DLD1 (cell line): ENCODE measurements at regions not wholly inside any gene's neighbourhood (a gene's known extent, or its start where the extent isn't known, plus 50 kb on each side); places are given as distances from the start of the nearest gene placed in this dataset.
"Not testable (repeated sequence)": the region's sequence is repeated elsewhere in the genome, so short reads cannot be mapped to it uniquely, and the experiment has no call there.

Experiments
- in situ Hi-C: cut with HindIII; loops from 2 replicates; pipeline ENCODE4 v1.10.0; 2017; ENCODE audit warnings: low sequenced_read_pairs

DNA sequence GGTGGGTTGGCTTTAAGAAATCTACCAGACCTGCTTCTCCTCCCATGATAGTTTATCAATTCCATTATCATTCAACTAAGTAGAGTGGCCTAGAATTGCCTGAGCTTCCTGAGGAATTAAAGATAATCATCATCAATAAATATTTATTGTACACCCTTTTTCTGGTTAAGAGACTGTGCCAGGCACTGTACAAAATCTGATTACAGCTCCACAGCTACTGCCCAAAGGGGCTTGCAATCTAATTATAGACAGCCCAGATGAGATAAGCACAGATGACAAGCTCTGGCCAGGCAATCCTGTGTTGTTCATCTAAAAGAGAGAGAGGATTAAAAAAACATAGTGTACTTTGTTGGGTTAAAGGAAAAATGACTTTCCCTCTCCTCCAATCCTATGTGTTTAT, 586.4 kb downstream of the GATA3 start:
- in situ Hi-C loops, result no loop called here

DNA sequence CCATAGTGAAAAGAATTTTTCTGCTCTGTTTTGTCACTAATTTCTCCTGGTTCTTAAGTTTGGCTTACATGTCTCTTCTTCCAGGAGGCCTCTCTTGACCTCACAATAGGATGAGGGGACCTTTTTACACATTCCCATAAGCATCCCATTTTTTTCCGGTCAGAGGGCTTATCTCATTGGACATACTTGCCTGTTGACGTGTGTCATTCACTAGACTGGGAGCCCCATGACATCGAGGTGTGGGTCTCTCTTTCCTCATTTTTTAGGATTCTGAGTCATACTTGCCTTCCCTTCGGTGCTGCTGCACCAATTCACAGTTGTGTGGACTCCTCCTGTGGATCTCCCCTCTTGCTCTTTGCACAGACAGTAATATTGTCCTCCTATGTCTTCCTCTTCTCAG, 601.8 kb downstream of the GATA3 start:
- in situ Hi-C loops, result no loop called here

DNA sequence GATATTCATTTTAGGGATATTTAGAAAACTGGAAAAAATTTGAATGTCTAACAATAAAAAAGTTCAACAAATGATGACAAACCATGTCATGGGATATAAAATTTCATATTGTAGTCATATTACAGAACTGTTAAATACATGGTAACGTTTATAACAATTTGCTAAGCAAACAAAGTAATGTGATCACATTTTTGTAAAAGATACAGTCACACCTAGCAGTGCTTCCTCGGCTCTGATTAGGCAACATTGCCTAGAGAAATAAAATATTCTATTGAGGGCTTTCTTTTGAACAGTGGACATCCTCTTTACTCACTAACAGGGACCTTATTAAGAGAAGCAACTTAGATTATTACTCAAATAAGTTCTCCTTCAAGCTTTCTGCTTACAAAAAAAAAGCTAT, 605.5 kb downstream of the GATA3 start:
- in situ Hi-C loops, result no loop called here

DNA sequence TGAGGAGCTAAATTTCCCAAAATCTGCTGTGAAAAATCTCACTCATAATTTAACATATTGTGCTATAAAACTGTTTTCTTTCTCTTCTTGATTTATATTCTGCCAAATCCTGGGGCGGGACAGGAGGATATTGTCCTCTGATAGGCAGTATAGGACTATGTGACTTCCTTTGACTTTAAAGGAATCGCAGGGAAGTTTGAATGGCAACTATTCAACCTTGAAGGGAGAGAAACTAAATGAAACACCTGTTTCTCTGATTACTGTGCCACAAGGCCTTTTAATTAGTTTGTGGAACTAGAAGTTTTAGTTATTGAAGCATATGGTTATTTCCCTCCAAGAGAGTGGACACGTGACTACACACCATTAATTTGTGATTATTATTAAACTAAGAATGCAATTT, 607.4 kb downstream of the GATA3 start:
- in situ Hi-C loops, result no loop called here

DNA sequence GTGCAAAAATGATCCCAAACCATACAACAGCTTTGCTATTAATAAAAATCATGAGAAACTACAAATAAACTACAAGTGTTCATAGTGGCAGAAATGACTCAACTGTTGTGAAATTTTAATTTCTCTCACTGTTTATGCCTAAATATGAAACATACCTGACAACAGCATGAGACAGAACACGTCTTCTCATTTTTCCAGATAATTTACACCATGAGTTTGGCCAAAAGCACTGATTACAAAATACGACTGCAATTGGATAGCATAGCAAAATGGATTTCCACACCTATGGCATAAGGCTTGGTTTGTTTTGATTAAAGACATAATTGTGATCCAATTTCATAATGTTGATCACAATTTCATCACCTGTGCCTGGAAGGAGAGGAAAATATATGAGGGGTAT, 608.6 kb downstream of the GATA3 start:
- in situ Hi-C loops, result no loop called here

DNA sequence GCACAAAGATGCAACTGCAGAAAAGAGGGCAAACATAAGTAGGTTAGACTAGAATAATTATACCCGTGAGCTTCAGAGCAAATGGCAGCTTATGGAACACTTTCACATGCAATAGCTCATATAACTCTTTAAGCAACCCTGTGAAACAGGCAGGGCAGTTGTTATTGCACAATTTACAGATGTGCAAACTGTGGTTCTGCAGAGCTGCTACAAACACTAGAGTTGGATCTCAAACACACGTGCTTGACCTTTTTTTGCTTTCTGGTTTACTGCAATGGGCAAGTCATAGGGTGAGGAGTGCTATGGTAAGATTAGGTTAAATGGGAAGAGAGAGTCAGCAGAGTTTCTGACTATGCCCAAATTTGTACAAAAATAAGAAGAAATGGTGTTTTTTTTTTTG, 610.8 kb downstream of the GATA3 start:
- in situ Hi-C loops, result no loop called here

DNA sequence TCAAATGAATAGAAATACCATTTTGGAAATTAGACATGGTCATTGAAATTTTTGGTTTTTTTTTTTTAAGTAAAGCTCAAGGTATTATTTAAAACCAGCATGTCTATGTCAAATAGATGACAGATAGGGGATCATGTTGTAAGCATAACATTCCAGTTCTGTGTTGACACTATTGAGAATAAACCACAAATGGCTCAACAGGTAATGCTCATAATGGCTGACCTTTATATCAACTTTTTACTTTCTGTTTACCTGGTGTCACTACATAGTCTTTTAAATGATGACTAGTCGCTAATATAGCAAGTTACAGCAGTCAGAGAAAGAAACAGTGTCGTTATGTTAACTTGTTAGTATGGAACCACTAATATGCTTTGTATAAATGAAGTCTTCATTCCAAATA, 616.0 kb downstream of the GATA3 start:
- in situ Hi-C loops, result no loop called here

DNA sequence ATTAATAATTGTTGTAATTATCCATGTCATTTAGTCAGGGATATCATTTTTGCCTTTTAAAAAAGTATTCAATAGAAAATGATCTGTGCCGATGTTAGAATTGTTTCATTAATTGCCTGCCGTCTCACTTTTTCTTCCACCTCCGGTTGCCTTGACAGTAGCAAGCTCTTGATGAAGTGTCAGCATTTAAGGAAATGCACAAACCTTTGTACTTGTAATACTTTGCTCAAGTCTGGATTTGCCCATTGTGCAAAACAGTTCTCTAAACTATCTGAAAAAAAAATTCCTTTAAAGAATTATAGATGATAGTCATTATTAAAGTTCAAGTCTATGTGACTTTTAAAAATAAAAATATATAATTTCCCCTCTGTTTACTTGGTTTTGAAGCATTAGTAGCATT, 619.7 kb downstream of the GATA3 start:
- in situ Hi-C loops, result no loop called here

DNA sequence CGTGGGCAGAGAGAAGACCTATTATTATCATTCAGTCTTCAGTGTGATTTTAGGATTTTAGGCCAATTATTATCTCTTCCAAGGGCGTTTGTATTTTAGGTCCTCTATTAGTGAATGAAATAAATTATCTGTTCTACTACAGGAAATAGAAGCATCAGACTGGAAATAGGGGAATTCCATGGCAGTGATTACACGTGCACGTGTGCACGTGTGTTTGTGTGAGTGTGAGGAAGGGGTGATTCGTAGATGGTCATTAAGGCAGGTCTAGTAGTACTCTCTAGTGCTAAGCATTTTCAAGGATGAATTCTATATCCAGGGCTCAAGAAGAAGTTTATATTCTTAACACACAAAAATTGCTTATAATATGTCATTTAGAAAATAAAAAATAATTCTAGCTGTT, 623.2 kb downstream of the GATA3 start:
- in situ Hi-C loops, result no loop called here

DNA sequence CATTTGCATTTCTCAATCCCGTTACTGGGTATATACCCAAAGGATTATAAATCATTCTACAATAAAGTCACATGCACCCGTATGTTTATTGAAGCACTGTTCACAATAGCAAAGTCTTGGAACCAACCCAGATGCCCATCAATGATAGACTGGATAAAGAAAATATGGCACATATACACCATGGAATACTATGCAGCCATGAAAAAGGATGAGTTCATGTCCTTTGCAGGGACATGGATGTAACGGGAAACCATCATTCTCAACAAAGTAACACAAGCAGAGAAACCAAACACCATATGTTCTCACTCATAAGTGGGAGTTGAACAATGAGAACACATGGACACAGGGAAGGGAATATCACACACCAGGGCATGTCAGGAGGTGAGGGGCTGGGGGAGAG, 630.4 kb downstream of the GATA3 start:
- in situ Hi-C loops, result not testable (repeated sequence)

DNA sequence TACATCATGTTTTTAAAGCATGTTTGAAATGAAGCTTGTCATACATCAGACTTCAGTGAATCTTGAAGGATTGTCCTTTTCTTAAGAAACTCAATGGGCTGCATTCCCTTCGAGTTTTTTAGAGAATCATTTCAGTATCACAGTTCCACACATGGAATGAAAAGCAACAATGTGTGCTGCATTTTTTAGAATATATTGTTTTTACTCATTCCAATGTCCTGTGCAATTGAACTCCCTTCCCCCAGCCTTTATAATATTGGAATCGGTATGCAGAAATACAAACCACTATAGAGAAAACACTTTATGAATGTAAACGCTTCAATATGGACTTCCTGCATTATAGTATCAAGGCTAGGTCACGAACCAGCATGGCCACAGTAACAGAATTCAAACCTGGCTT, 634.4 kb downstream of the GATA3 start:
- in situ Hi-C loops, result no loop called here

DNA sequence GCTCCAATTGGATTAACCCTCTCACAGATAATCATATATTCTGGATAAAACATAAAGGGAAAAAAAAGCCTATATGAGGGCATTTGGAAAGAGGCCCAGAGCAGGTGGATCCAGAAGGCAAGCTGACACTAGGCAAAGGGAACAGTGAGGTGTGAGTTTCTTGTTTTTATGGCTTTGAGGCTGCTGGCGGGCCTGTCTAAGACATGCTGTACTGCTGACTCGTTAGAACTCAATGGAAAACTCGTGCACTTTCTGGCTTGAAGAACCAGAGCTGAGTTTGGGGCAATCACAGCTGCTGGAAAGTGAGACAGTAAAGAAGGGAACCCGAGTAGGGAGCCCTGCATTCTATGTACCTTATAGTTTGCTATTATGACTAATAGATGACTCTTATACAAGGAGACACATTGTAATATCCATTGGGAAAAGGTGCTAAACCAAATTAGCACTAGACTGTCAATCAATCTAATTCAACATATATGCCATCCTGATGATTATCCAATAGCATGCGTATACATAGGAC, 637.1 kb downstream of the GATA3 start:
- in situ Hi-C loops, result no loop called here

DNA sequence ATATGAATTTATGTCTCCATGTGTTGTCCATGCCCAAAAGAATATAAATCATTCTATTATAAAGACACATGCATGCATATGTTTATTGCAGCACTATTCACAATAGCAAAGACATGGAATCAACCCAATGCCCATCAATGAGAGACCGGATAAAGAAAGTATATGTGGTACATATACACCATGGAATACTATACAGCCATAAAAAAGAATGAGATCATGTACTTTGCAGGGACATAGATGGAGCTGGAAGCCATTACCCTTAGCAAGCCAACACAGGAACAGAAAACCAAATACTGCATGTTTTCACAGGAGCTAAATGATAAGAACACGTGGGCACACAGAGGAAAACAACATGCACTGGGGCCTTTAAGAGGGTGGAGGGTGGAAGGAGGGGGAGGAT, 639.1 kb downstream of the GATA3 start:
- in situ Hi-C loops, result not testable (repeated sequence)

DNA sequence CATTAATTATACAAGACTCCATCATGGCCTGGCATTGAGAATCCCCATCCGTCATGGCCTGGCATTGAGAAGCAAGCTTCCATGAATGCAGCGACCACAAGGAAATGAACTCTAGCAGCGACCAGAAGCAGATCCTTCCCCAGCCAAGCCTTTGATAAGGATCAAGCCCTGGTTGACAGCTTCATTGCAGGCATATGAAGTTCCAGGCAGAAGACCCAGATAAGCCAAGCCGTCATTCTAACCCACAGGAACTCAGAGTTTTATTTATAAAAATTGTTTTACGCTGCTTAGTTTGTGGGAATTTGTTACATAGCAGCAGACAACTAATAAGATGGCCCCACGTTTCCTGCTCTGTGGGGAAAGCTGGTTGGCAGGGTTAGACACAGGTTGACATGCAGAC, 642.3 kb downstream of the GATA3 start:
- in situ Hi-C loops, result no loop called here

DNA sequence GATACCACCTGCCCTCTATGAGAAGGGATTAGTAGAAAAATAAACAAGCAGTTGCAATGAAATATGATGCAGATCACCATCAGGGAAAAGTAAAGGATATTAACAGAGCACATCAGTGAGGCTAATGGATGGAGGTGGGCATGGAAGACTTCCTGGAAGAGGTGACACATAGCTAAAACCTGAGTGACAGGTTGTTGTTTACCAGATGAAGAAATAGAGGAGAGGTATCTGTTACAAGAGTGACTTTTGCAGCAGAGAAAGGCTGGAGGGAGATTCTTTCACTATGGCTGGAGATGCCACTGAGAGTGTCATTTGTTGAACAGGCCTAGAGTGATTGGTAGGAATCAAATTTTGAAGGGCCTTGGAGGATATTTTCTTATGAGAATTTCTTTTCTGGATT, 646.2 kb downstream of the GATA3 start:
- in situ Hi-C loops, result no loop called here

DNA sequence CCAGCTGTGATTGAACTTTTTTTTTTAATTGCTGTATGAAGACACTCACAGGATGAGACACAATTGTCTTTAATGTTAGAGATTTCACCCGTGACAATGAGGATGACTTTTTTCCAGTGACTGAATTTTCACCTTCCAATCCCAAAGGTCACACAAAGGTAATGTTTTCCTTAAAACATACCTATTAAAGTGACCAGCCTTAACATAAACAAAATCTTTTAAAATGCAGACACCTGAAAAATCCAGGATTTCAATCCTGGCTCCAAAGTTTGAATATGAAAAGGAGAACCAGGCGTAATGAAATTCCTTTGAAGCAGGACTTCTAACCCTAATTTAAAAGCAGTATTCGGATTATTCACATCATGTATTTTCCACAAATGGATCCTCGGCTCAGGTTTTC, 647.7 kb downstream of the GATA3 start:
- in situ Hi-C loops, result no loop called here

DNA sequence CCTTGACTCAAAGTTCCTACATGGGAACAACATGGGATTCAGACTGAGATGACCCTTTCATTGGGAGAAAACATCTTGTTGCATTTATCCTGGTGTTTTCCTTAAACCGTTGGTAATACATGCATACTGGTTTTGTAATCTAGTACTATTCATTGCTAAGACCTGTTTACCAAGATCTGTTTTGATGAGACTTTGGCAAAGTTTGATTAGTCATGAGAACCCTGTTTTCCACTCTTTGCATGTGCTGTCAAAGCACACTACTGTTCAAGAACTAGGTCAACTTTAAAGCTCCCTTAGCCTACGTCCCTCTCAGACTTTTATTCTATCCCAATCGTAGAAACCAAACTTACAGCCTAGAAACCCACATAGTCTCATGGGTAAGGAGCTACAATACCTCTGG, 650.9 kb downstream of the GATA3 start:
- in situ Hi-C loops, result no loop called here

DNA sequence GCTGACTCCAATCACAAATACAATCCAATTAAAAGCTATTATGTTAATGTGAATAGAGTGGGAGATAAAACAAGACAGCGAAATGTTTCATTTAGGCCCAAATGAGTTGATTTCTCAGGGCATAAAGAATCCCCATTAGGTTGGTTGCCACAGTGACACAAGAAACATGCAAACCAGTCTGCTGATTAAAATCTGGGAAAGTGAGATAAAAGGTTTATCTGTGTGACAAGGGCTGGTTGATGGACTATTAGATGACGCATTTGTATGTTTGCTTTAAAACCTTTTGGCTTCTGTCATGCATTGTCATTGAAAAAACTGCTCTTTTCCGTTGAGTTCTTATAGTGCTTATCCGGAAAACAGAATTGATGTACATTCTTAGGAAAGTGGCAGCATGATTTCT, 658.2 kb downstream of the GATA3 start:
- in situ Hi-C loops, result no loop called here

DNA sequence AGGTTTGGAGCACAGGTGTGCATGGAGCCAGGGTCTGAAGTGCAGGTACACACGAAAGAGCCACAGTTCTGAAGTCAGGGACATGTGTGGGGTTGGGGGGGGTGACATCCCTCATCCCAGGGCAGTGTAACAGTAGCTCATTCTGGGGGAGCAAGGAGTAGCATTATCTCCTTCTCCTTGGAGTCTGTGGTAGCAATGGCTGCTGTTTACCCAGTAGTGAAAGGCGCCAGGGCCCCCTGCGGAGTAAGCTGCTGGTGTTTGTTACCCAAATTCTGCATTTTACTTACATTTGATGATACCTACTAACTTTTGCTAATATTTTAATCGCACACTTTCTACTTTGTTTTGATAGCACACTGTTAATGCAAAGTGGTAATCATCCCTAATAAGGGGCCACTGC, 665.5 kb downstream of the GATA3 start:
- in situ Hi-C loops, result no loop called here

DNA sequence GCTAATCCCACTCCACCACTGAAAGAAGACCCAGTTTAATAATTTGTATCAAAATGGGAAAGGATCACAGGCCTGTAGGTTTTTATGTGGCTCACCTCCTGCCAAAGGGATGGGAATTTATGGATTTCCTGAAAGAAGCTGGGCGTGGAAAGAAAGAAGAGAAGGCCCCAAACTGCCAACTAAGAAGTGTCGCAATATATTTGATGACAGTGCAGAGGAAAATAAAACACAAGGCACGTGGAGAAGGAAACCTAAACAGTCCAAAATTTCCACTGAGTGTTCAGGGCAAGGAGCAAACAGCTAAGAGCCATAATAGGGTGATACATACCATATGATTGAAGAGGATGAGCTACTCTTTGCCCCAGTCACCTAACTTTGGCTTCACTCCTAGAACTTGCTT, 667.2 kb downstream of the GATA3 start:
- in situ Hi-C loops, result no loop called here

DNA sequence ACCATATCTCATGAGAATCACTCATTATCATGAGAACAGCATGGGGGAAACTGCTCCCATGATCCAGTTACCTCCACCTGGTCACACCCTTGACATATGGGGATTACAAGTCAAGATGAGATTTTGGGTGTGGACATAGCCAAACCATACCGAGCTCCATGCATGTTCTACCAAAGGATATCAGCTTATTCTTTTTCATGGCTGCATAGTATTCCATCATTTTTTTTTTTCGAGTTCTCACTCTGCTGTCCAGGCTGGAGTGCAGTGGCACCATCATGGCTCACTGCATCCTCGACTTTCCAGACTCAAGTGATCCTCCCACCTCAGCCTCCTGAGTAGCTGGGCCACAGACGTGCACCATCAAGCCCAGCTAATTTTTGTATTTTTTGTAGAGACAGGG, 668.3 kb downstream of the GATA3 start:
- in situ Hi-C loops, result no loop called here

DNA sequence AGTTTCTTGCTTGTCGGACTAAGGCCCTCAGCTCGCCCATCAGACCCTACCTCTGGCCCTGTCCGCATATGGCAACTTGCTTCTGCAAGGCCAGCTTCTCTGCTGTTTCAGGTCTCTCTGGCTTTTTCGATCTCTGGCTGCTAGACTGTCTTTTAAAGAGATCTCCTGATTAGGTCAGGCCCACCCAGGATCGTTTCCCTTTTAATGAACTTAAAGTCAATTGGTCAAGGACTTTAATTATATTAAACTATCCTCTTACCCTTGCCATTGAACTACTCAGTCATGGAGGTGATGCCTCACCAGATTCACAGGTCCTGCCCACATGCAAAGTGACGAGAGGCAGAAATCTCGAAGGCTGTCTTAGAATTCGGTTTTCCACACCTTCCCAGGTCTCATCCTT, 670.9 kb downstream of the GATA3 start:
- in situ Hi-C loops, result no loop called here

DNA sequence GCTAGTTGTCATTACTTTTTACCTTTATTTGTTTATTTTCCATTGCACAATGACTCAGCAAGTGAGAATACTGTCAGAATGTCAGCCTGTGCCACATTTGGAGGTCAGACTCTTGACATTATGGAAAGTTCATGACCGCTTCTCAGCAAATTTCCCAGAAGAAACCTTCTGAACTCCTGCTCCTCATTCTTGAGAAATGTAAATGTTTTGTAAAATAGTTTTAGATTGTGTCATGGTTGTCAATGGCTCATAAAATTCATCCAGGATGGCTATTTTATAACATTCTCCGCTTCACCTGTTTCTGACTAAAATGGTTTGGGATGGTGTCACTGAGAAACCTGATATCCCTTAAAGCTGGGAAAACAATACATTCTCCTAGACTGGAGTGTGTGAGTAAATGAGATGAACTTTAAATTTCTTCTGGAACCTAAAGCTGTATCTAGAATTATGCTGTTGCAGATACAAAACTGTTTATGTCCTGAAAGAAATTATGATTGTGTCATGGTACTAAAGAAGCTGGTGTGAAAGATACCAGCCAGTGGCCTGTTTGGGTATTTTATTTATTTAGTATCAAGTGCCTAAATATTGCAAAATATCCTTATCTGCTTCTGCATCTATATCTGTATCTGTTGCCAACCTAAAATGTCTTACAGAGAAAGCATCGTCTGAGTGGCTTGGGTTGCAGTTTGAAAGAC, 671.7 kb downstream of the GATA3 start:
- in situ Hi-C loops, result no loop called here
